ENCODE measurements at regions not wholly inside any gene's neighbourhood (a gene's known extent, or its start where the extent isn't known, plus 50 kb on each side); places are given as distances from the start of the nearest gene placed in this dataset.

DNA sequence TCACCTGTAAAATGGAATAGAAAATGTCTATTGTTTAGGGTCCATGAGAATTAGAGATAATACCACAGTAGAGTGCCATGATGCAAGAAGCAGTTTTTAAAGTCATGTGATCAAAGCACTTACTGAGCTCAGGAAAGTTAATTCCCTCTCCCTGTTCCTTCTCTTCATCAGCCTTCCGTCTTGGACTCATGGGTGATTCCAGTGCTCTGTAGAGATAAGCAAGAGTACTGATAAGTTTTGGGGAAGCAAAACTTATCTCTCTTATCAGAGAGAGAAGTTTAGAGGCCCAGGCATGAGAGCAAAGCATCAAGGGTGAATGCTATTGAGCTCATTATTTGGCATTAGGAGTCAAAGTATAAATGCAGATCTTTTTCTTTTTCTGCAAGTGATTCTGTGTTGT is 410.1 kb downstream of the AGTPBP1 start:
- TF ChIP-seq, protein P1, sequence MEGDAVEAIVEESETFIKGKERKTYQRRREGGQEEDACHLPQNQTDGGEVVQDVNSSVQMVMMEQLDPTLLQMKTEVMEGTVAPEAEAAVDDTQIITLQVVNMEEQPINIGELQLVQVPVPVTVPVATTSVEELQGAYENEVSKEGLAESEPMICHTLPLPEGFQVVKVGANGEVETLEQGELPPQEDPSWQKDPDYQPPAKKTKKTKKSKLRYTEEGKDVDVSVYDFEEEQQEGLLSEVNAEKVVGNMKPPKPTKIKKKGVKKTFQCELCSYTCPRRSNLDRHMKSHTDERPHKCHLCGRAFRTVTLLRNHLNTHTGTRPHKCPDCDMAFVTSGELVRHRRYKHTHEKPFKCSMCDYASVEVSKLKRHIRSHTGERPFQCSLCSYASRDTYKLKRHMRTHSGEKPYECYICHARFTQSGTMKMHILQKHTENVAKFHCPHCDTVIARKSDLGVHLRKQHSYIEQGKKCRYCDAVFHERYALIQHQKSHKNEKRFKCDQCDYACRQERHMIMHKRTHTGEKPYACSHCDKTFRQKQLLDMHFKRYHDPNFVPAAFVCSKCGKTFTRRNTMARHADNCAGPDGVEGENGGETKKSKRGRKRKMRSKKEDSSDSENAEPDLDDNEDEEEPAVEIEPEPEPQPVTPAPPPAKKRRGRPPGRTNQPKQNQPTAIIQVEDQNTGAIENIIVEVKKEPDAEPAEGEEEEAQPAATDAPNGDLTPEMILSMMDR (conservative IDR thresholded peaks at IDR 0.05; ENCODE audit: low read depth, low read length) = no peak
- no peak for TF ChIP-seq MXI1 (IDR thresholded peaks at IDR 0.05; ENCODE audit: borderline replicate concordance, low read depth, low read length)
- TF ChIP-seq MAFK (IDR thresholded peaks at IDR 0.05; ENCODE audit: low read depth, low read length) = no peak
